ENCODE measurements at regions not wholly inside any gene's neighbourhood (a gene's known extent, or its start where the extent isn't known, plus 50 kb on each side); places are given as distances from the start of the nearest gene placed in this dataset.
"Not testable (repeated sequence)": the region's sequence is repeated elsewhere in the genome, so short reads cannot be mapped to it uniquely, and the experiment has no call there.

DNA sequence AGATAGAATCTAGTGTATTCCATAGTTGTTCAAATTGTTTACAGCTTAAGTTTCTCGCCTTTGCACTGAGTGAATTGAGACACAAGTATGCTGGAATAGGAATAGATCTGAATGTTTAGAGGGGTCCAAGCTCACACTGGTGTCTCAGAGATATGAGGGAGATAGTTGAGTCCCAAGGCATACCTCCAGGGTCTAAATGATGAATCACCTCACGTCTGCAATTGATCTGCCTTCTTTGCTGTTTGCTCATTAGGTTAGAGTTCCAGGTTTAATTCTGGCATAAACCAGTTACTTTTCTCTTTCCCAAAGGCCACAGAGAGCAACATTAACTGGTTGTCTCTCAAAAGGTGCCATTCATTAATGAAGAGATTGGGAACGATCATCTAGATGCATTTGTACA is 106.3 kb upstream of the MME start:
- no peak for DNase-seq

- DNase-seq, result peak; percentile 40
Observed at GRCh38 chr3:154972951-154973350, 107.2 kb upstream of the MME start.

DNA sequence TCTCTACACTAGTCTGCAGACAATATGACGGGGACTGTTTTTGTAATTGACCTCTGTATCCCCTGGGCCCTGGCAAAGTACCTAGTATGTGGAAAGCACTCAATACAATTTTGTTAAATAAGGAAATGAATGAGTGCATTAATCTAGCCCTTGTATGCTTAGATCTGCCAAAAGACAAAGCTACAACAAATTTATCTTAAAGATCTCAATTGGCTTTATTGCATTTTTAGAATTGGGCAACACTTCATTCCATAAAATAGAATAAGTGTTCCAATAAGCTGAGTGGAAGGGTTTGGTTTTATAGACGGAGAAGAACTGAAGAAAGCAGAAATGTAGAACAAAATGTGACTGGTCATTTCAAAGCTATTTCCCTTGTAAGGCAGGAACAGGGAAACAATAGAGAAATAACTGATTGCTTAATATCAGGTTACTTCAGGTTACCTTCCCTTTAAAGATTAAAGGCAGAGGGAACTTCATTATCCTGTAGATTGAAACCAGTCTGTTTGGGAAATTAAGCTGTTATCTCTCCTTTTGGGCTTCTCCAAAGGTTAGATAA is 108.3 kb upstream of the MME start:
- peak; percentile 12 for DNase-seq

DNA sequence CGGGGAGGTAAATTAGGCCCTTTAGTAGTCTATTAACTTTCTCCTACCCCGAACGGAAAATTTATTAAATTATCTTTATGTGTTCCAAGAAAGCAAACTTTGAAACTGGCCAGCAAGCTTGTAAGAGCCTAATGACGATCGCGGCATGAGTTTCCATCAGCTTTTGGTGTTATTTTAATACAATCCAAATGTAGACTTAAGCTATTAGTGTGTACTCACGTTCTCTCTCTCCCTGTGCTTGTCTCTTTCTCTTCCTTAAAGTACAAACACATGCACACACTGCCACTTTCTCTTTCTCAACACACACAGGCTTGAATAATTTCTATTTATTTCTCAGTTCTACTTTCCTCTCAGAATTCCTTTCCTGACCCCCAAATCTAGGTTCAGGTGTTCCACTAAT is 108.8 kb upstream of the MME start:
- DNase-seq, result no peak

GRCh38 chr3:154970797-154971196 is 109.3 kb upstream of the MME start:
- peak; percentile 80 for DNase-seq

GRCh38 chr3:154969366-154969765 is 110.8 kb upstream of the MME start:
- peak; percentile 10 for DNase-seq

DNA sequence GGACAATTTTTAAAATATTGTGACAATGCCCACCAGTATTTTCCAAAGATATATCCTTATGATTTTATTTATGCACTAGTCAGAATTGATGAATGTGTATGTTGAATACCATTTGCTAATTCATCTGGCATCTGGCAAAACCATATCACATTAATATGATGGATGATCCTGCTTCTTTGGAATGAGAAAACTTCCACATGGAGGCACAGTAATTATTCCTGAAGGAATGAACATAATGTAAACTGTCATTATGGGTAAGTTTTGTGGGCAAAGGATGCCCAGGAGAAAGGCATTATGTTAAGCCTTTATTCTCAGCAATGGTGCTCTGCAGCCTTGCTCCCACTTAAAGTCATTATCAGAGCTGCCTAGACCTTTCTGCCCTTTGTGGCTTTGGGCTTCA is 113.0 kb upstream of the MME start:
- DNase-seq, result peak; percentile 48

GRCh38 chr3:154956815-154957214 is 123.3 kb upstream of the MME start:
- no peak for DNase-seq

- DNase-seq, result no peak
Observed at GRCh38 chr3:154955907-154956533, 124.1 kb upstream of the MME start.

DNA sequence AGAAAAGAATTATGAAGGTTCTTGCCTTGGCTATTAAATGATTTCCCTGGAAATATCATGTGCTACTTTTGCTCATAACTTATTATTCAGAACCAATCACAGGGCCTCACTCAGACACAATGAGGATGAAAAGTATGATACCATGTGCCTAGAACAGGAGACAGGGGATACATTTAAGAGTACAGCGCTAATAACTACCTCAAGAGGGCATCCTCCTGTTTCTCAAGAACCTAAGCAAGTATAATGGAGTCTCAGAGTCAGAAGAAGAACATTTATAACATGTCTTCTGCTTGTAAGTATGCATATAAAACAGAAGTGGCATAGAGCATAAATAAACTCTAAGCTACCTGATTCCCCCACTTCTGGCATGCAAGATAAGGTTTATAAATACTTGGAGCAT is 125.4 kb upstream of the MME start:
- peak; percentile 37 for DNase-seq

- DNase-seq, result no peak
Observed at GRCh38 chr3:154953538-154953937, 126.6 kb upstream of the MME start.

- DNase-seq, result no peak
Observed at GRCh38 chr3:154952553-154952952, 127.6 kb upstream of the MME start.

DNA sequence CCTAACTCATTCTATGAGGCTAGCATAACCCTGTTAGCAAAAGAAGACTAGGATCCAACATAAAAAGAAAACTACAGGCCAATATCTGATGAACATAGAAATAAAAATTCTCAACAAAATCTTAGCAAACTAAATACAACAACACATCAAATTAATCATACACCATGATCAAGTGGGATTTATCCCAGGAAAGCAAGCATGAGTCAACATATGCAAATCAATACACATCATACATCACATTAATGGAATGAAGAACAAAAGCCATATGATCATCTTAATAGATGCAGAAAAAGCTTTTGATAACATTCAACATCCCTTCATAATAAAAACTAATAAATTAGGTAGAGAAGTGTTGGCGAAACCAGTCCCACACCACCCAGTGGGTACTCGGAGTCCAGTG is 136.1 kb upstream of the MME start:
- DNase-seq, result no peak

DNA sequence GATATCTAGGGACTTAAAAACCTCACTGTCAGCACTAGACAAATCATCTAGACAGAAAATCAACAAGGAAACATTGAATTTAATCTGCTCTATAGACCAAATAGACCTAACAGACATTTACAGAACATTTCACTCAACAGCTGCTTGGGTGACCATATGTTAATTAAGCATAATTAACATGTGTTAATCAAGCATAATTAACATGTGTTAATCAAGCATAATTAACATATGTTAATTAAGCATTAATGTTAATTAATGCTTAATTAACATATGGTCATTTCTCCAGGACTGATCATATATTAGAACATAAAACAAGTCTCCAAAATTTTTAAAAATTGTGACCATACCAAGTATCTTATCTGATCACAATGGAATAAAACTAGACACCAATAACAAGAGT is 137.3 kb upstream of the MME start:
- no peak for DNase-seq

GRCh38 chr3:154936196-154936595 is 143.9 kb upstream of the MME start:
- DNase-seq, result no peak

- DNase-seq, result peak; percentile 5
Observed at GRCh38 chr3:154933581-154933980, 146.5 kb upstream of the MME start.

GRCh38 chr3:154932633-154933032 is 147.5 kb upstream of the MME start:
- DNase-seq, result no peak

- DNase-seq, result peak; percentile 52
Observed at GRCh38 chr3:154931484-154931883, 148.6 kb upstream of the MME start.

DNA sequence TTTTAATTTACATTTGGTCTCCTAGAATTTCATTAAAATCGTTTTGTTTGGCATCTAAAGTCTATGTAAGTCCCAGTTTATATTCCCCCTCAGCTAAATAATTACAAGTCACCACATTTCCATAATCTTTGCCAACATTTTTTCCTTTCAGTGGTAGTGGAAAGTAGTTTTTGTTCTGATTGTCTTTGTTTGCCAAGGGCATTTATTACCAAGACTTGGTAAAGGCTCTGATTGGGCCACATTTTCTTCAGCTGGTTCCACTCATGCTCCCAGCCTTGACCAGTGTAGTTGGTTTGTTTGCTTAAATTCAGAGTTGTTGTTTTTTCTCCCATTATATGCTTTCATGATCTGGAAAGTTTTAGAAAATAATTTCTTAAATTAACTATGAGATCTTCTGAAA is 153.4 kb upstream of the MME start:
- DNase-seq, result no peak

GRCh38 chr3:154921351-154921750 is 158.8 kb upstream of the MME start:
- DNase-seq, result no peak

DNA sequence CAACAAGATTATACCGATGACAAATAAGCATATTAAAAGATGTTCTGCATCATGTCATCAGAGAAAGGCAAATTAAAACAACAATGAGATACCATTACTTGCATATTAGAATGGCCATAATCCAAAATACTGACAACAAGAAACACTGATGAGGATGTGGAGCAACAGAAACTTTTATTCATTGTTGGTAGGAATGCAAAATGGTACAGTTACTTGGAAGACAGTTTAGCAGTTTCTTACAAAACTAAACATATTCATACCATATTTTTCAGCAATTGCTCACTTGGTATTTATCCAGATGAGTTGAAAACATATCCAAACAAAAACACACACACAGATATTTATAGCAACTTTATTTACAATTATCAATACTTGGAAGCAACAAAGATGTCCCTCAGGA is 160.9 kb upstream of the MME start:
- DNase-seq, result no peak

GRCh38 chr3:154904328-154904727 is 175.8 kb upstream of the MME start:
- peak; percentile 24 for DNase-seq

DNA sequence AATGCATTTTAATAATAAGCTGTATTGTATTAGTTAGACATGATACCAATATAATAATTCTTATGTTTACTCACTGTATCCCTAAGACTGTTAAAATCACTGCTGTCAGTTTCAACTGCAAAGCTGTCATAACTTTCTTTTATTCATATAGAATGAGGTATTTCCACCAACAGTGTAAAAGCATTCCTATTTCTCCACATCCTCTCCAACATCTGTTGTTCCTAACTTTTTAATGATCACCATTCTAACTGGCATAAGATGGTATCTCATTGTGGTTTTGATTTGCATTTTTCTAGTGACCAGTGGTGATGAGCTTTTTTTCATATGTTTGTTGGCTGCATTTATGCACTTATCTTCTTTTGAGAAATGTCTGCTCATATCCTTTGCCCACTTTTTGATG is 177.6 kb upstream of the MME start:
- DNase-seq, result not testable (repeated sequence)

DNA sequence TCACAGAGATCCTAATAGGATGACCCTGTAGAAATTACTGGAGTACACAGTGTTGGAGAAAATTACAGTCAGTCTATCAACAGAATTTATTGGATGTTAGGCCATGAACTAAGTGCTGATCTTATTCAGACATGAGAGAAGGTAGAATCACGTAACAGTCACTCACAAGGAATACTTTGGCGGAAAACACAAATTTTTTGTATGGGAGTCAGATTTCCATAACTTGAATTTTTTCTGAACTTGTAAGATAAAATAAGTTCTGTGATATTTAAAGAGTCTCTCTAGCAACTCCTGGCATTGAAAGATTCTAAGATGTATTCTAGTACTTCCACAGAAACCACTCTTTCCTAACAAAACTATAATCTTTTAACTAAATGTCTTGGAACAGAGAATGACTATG is 178.8 kb upstream of the MME start:
- DNase-seq, result peak; percentile 15

DNA sequence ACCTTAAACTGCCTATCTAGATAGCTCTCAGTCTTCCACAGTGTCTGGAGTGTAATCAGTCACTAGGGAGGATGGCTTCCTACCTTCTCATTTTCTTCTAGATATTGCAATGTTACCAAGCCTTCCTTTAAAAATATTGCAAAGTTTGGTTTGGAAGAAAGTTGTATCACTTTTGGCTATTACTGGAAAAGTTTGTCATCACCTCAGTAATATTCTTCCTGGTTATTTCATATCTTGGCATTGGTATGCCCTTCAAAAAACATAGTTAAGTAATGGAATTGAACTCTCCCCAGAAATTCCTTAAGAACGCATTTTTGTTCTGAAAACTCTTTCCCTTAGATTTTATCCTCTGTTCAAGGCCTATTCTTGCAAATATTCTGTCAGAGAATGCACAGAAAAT is 179.3 kb upstream of the MME start:
- no peak for DNase-seq
